ENCODE measurements at regions not wholly inside any gene's neighbourhood (a gene's known extent, or its start where the extent isn't known, plus 50 kb on each side); places are given as distances from the start of the nearest gene placed in this dataset.

- Histone ChIP-seq H3K4me3 (no peak overlapping the region), H3K27ac (no peak overlapping the region)
- TF ChIP-seq CTCF (IDR thresholded peaks at IDR 0.05) = no peak
- no peak for DNase-seq (ENCODE audit: low spot score)
These were observed 189.4 kb downstream of the MFSD1 start for GRCh38 chr3:158991146-158991705.

GRCh38 chr3:158992463-158992862, 190.6 kb downstream of the MFSD1 start:
- no peak for DNase-seq (ENCODE audit: low spot score)
- no peak for TF ChIP-seq CTCF (IDR thresholded peaks at IDR 0.05)
- Histone ChIP-seq H3K27ac (no peak overlapping the region), H3K4me3 (no peak overlapping the region)

- TF ChIP-seq CTCF (IDR thresholded peaks at IDR 0.05) = no peak
- H3K4me3 ChIP-seq = no peak overlapping the region
- H3K27ac ChIP-seq = no peak overlapping the region
- DNase-seq (ENCODE audit: low spot score) = no peak
These were observed 192.5 kb downstream of the MFSD1 start for GRCh38 chr3:158994386-158994785.

- DNase-seq (ENCODE audit: low spot score) = no peak
- Histone ChIP-seq H3K27ac (no peak overlapping the region), H3K4me3 (no peak overlapping the region)
- no peak for TF ChIP-seq CTCF (IDR thresholded peaks at IDR 0.05)
These were observed 199.9 kb downstream of the MFSD1 start for GRCh38 chr3:159001711-159002110.

- Histone ChIP-seq H3K27ac (no peak overlapping the region), H3K4me3 (no peak overlapping the region)
- no peak for DNase-seq (ENCODE audit: low spot score)
- TF ChIP-seq CTCF (IDR thresholded peaks at IDR 0.05) = no peak
These were observed 203.3 kb downstream of the MFSD1 start for GRCh38 chr3:159005137-159005536.

- TF ChIP-seq CTCF (IDR thresholded peaks at IDR 0.05) = no peak
- Histone ChIP-seq H3K4me3 (no peak overlapping the region), H3K27ac (no peak overlapping the region)
- DNase-seq (ENCODE audit: low spot score) = no peak
These were observed 205.5 kb downstream of the MFSD1 start for GRCh38 chr3:159007331-159007730.

- DNase-seq (ENCODE audit: low spot score) = no peak
- H3K4me3 ChIP-seq = no peak overlapping the region
- no peak overlapping the region for H3K27ac ChIP-seq
- TF ChIP-seq CTCF (IDR thresholded peaks at IDR 0.05) = no peak
These were observed 206.5 kb downstream of the MFSD1 start for GRCh38 chr3:159008401-159008800.

Data from coronary artery (tissue), 2 donors.